T-helper 2 cell treated with Interferon-gamma antibody and Interleukin-4, amounts not matched to agents 5 μg/mL and 100 μg/mL, for 36 hours (primary cell): ENCODE measurements at regions not wholly inside any gene's neighbourhood (a gene's known extent, or its start where the extent isn't known, plus 50 kb on each side); places are given as distances from the start of the nearest gene placed in this dataset.

Experiments used
- DNase-seq: peaks from one replicate; pipeline ENCODE4 v3.0.0; 2021; ENCODE audit warnings: low spot score
- H3K27ac Mint-ChIP-seq: one replicate; pipeline ENCODE4 v1.8.0; 2021; ENCODE audit warnings: mild to moderate bottlenecking, mixed read lengths
- H3K27me3 Mint-ChIP-seq: one replicate; pipeline ENCODE4 v1.8.0; 2021; ENCODE audit warnings: low read depth, mixed read lengths
- H3K36me3 Mint-ChIP-seq: one replicate; pipeline ENCODE4 v1.8.0; 2021; ENCODE audit warnings: low read depth, mixed read lengths
- H3K4me1 Mint-ChIP-seq: one replicate; pipeline ENCODE4 v1.8.0; 2021; ENCODE audit warnings: low read depth, mixed read lengths
- H3K4me3 Mint-ChIP-seq: one replicate; pipeline ENCODE4 v1.8.0; 2022; ENCODE audit warnings: mild to moderate bottlenecking, moderate library complexity, mixed read lengths
- H3K9me3 Mint-ChIP-seq: one replicate; pipeline ENCODE4 v1.8.0; 2021; ENCODE audit warnings: mixed read lengths

DNA sequence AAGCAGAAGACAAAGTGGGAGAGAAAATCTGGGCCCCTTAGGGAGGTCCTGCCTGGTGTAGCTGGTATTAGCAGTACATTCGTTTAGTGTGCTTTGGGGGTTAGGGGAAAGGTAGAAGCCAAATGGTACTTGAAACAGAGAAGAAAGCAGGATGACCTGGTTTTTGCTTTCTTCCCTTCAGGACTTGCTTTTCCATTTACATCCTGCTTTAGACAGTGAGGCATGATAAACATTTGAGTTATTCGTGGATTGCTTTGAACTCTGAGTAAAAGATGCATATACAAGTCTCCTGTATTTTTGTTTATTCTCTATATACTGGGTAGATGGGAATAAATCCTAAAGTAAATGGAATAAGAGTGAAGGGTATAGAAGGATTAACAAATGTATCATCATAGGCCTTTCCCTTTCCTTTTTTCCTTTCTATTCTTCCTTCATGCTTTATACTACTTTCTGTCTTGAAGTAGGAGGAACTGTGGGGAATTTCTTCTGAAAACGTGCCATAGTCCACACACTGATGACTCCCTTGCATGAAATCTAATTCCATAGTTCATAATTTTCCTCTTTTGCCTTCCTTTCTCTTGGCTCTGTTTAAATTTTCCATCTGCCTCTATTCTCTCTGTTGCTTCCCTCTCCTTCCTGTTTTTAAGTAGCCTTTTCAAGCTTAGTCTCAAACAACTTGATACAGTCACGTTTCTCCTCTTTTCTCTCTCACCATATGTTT is 139.5 kb upstream of the RBMS3 start:
- H3K9me3 Mint-ChIP-seq, result no peaks in the 10 kb centered on the region
- H3K27me3 Mint-ChIP-seq, result no peaks in the 10 kb centered on the region
- H3K27ac Mint-ChIP-seq, result no peak overlapping the region
- no peak overlapping the region for H3K4me3 Mint-ChIP-seq
- no peaks in the 10 kb centered on the region for H3K4me1 Mint-ChIP-seq
- DNase-seq, result no peak
- H3K36me3 Mint-ChIP-seq, result no peaks in the 10 kb centered on the region

DNA sequence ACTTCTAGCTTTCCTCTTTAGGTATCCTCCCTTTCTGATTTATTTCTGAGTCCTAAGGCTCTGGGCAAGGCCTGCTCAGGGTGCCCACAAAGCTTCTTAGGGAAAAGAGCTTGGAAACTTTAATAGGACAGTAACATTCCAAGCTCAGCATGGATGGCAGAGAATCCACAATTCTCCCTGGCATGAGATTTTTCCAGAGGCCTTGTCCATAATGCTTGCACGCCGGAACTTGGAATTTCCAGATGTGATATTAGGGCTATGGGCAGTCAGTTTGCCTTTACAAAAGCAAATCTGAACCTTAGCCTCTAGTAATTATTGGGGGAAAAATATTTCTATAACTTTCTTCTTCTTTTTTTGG is 139.0 kb upstream of the RBMS3 start:
- no peaks in the 10 kb centered on the region for H3K4me1 Mint-ChIP-seq
- no peak overlapping the region for H3K4me3 Mint-ChIP-seq
- H3K27me3 Mint-ChIP-seq, result no peaks in the 10 kb centered on the region
- DNase-seq, result no peak
- H3K9me3 Mint-ChIP-seq, result no peaks in the 10 kb centered on the region
- H3K36me3 Mint-ChIP-seq, result no peaks in the 10 kb centered on the region
- no peak overlapping the region for H3K27ac Mint-ChIP-seq

DNA sequence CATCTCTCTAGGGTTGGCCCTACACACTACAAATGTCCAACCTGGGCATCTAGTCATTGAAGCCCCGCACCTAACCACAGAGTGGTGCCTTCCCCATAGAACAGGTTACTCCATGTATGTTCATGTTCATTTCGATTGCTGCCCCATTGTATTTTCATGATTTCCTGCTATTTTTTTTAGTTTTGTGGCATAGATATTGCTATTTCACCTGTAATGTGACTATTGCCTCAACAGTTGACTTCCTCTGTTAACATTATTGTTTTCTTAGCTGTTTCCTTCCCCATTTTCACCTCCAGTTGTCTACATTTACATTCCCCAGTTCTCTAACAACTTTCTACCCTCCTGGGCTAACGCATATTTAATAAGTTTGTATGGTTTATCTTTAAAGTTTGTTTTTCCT is 137.7 kb upstream of the RBMS3 start:
- Mint-ChIP-seq H3K4me1 (no peaks in the 10 kb centered on the region), H3K4me3 (no peak overlapping the region), H3K27me3 (no peaks in the 10 kb centered on the region), H3K27ac (no peak overlapping the region), H3K36me3 (no peaks in the 10 kb centered on the region), H3K9me3 (no peaks in the 10 kb centered on the region)
- DNase-seq, result no peak

DNA sequence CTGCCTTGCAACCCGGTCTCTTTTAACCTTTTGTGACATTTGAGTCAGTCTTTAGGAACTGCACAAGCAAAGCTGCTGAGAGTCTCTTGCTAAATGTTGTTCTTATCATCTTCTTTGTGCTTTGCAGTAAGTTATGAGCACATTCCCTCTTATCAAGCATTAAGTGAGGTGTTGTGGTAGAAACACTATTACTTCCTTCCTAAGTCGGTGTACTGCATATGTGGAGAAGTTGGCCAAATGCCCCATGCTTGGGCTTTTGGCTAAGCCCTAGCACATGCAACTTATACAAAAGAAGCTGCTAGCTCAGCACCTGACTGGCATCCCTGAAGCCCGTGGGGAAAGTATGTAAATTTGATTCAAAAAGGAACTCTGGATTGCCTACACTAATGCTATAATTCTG is 136.5 kb upstream of the RBMS3 start:
- H3K4me1 Mint-ChIP-seq, result no peaks in the 10 kb centered on the region
- no peak for DNase-seq
- H3K36me3 Mint-ChIP-seq, result no peaks in the 10 kb centered on the region
- no peaks in the 10 kb centered on the region for H3K27me3 Mint-ChIP-seq
- no peaks in the 10 kb centered on the region for H3K9me3 Mint-ChIP-seq
- H3K27ac Mint-ChIP-seq, result no peak overlapping the region
- H3K4me3 Mint-ChIP-seq, result no peak overlapping the region

DNA sequence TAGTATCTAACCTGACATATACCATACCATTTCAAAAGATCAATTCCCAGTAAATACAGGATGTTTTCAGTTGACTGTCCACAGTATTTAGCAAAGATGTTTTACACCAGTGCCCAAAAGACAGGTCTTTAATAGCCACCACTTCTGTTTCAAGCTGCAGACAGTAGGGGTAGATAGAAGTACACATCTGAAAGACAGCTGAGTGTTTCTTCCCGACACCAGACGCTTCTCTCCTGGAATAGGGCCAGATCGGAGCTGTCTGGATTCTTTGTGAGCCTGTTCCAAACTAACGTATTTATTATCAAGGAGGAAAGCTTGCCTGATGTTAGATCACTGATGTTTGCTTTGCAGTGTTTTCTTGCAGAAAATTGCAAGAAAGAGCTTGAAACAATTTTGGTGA is 136.1 kb upstream of the RBMS3 start:
- peaks cover under 1% of the 10 kb centered on the region for H3K27me3 Mint-ChIP-seq
- no peaks in the 10 kb centered on the region for H3K36me3 Mint-ChIP-seq
- no peak for DNase-seq
- H3K9me3 Mint-ChIP-seq, result no peaks in the 10 kb centered on the region
- H3K4me1 Mint-ChIP-seq, result no peaks in the 10 kb centered on the region
- no peak overlapping the region for H3K4me3 Mint-ChIP-seq
- no peak overlapping the region for H3K27ac Mint-ChIP-seq

DNA sequence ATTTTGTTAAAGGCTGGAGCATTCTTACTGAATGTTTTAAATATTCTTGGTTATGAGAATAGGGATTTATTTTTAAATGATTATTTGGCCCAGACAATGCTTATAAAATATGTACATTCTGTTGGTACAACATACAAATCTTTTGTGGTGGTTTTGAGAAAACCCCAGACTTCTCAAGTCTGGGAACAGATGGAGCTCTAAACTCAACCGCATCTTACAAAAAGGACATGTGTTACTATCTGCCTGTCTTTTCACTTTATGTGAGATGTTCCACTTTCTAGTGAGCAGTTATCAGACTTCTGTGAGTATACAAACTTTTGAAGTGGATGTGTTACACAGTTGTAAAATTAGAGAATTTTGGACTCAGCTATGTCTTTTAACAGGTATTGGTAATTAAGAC is 135.5 kb upstream of the RBMS3 start:
- Mint-ChIP-seq H3K4me3 (no peak overlapping the region), H3K4me1 (no peaks in the 10 kb centered on the region), H3K9me3 (no peaks in the 10 kb centered on the region), H3K27ac (no peak overlapping the region), H3K36me3 (no peaks in the 10 kb centered on the region), H3K27me3 (peaks cover 3% of the 10 kb centered on the region)
- no peak for DNase-seq

DNA sequence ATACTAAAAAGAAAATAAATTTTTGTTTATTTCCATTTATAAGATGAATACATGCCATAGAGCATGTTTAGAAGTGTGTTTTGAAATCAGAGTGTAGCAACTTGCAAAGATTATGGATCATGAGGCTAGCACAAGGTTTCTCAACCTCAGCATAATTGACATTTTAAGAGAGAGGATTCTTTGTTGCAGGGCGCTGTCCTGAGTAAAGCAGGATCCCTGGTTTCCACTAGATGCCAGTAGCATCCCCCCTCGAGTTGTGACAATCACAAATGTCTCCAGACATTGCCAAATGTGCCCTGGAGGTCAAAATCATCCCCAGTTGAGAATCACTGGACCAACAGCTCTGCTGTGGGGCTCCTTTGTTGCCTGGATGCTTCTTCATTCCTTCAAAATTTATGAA is 128.5 kb upstream of the RBMS3 start:
- no peaks in the 10 kb centered on the region for H3K9me3 Mint-ChIP-seq
- no peak for DNase-seq
- no peak overlapping the region for H3K4me3 Mint-ChIP-seq
- H3K4me1 Mint-ChIP-seq, result peaks cover 9% of the 10 kb centered on the region
- no peak overlapping the region for H3K27ac Mint-ChIP-seq
- no peaks in the 10 kb centered on the region for H3K36me3 Mint-ChIP-seq
- H3K27me3 Mint-ChIP-seq, result peaks cover 25% of the 10 kb centered on the region

DNA sequence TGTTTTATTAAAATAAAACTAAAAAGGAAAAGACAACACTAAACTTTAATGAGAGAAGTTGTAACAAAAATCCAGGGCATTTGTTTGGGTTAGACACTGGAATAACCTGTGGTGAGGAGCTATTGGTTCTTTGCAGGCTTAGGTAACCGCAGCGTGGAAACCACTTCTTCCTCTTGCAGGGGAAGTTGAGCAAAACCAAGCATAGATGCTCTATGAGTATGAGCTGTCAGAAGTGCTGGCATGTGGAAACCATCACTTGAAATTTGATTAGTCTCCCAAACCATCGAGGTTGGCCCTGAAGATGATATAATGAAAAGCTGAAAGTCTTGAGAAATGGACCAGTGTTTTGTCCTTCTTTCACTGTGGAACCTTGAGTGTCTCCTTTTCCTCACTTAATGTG is 127.1 kb upstream of the RBMS3 start:
- H3K4me3 Mint-ChIP-seq, result no peak overlapping the region
- H3K27ac Mint-ChIP-seq, result no peak overlapping the region
- no peaks in the 10 kb centered on the region for H3K36me3 Mint-ChIP-seq
- peaks cover 9% of the 10 kb centered on the region for H3K4me1 Mint-ChIP-seq
- peaks cover 25% of the 10 kb centered on the region for H3K27me3 Mint-ChIP-seq
- H3K9me3 Mint-ChIP-seq, result no peaks in the 10 kb centered on the region
- DNase-seq, result peak; percentile 44

DNA sequence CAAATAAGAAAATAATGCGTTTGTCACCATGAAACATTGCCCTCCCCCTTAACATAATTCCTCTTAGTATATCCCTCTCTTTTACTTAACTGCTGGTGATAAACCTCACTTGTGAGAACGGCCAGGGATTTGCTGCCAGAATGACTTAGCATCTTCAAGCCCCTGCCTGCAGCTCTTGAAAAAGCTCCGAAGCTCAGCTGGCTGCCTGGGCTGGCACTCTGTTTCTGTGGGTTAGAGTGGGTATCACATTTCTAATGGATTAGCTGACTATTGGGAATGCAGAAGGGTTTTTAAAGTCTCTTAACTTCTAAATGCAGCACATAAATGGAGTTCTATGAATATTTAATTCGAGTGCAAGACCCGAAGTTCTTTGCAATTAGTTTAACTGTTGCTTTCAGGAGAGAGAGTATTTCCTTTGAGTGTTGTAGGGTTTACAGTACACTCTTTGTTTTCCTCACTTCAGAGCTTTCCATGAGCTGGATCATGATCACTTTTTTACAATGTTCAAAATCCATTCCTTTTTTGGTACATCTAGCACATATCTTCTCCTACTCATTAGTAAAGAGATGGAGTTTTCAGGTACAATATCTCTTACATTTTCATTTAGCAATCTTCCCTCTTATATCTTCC is 124.7 kb upstream of the RBMS3 start:
- peaks cover 2% of the 10 kb centered on the region for H3K9me3 Mint-ChIP-seq
- H3K27ac Mint-ChIP-seq, result no peak overlapping the region
- peaks cover 9% of the 10 kb centered on the region for H3K4me1 Mint-ChIP-seq
- peaks cover 22% of the 10 kb centered on the region for H3K27me3 Mint-ChIP-seq
- H3K36me3 Mint-ChIP-seq, result no peaks in the 10 kb centered on the region
- H3K4me3 Mint-ChIP-seq, result no peak overlapping the region
- DNase-seq, result no peak

DNA sequence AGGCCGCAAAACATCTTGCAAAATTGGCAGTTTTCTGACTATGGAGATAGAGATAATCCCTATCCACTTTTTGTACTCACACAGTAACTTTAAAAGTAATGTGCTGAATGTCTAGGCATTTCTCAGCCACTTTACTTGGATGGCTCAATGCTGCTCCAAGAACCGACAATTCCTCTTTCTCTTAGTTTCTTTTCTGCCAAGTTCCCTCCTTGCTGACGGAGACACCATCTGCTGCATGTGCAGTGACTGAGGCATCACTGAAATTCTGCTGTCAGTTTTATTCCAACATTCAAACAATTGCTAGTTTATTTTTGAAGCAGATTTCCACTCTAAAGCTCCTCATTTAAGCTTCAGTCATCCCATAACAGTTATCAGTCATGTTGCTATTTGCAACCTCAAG is 116.0 kb upstream of the RBMS3 start:
- H3K36me3 Mint-ChIP-seq, result no peaks in the 10 kb centered on the region
- peaks cover 3% of the 10 kb centered on the region for H3K9me3 Mint-ChIP-seq
- H3K27me3 Mint-ChIP-seq, result no peaks in the 10 kb centered on the region
- H3K4me3 Mint-ChIP-seq, result no peak overlapping the region
- H3K4me1 Mint-ChIP-seq, result no peaks in the 10 kb centered on the region
- DNase-seq, result no peak
- H3K27ac Mint-ChIP-seq, result no peak overlapping the region

DNA sequence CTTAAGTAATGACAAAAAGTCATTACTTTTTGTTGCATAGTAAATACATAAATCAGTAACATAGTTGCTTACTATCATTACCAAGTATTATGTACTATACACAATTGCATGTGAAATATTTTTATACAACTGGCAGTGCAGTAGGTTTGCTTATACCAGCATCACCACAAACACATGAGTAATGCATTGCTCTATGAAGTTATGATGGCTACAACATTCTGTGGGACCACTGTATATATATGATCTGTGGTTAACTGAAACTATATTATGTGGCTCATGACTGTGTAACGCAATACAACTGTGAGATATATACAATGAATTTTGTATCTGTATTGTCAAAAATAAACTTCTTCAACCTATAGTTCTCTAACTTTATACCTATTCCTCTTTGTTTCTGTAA is 113.7 kb upstream of the RBMS3 start:
- Mint-ChIP-seq H3K27me3 (no peaks in the 10 kb centered on the region), H3K4me1 (peaks cover 12% of the 10 kb centered on the region), H3K9me3 (peaks cover 5% of the 10 kb centered on the region), H3K36me3 (peaks cover 5% of the 10 kb centered on the region), H3K27ac (no peak overlapping the region), H3K4me3 (no peak overlapping the region)
- no peak for DNase-seq

DNA sequence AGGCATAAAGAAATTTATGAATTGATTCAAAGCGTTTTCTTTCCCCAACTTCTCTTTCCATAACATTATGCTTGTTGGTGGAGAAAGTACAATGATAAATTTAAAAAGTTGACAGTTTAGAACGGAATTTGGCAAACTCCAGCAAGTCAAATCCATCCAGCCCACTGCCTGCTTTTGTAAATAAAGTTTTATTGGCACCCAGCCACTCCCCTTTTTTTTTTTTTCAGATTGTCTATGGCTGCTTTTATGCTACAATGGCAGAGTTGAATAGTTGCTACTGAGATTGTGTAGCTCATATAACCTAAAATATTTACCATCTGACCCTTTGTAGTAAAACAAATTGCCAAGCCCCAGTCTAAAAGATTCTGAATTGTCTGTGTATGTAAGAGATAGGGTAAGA is 112.8 kb upstream of the RBMS3 start:
- no peak overlapping the region for H3K27ac Mint-ChIP-seq
- H3K4me1 Mint-ChIP-seq, result peaks cover 13% of the 10 kb centered on the region
- H3K36me3 Mint-ChIP-seq, result peaks cover 6% of the 10 kb centered on the region
- DNase-seq, result no peak
- no peaks in the 10 kb centered on the region for H3K27me3 Mint-ChIP-seq
- H3K9me3 Mint-ChIP-seq, result peaks cover 5% of the 10 kb centered on the region
- H3K4me3 Mint-ChIP-seq, result no peak overlapping the region

DNA sequence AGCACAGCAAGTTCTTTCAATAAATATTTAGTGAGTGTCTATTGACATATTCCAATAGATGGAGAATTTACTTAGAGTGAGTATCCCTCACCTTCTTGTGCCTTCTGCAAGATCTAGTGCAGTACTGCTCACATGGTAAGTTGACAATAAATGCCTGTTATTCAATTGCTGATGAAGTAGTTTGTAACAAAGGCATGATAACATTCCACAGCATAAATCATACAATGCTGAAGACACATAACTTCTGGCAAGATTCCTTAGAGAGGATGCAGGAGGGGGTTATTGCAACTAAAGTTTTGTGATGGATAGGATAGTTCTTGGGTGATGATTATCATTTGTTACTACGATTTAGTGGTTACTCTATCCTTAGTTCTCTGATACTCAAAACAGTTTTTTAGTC is 112.2 kb upstream of the RBMS3 start:
- no peaks in the 10 kb centered on the region for H3K27me3 Mint-ChIP-seq
- H3K4me1 Mint-ChIP-seq, result peaks cover 13% of the 10 kb centered on the region
- peaks cover 6% of the 10 kb centered on the region for H3K36me3 Mint-ChIP-seq
- no peak overlapping the region for H3K4me3 Mint-ChIP-seq
- H3K9me3 Mint-ChIP-seq, result peaks cover 5% of the 10 kb centered on the region
- no peak overlapping the region for H3K27ac Mint-ChIP-seq
- DNase-seq, result no peak

DNA sequence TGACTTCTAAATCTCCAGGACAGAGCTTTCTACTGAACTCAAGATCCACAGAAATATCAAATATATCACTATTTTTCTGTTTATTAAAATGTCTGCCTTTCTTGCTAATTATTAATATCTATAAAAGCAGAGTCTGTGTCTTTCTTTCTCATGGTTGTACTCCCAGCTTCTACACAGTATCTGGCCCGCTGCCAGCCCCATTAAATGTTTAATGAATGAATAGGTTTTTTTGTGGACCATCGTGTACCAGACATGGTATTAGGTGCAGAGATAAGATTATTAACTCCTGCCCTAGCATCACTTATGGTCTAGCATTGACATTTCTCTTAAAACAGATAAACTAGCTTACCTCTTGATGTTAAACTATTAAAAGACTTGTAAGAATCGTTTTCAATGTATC is 111.4 kb upstream of the RBMS3 start:
- Mint-ChIP-seq H3K36me3 (peaks cover 6% of the 10 kb centered on the region), H3K4me1 (peaks cover 13% of the 10 kb centered on the region), H3K9me3 (peaks cover 5% of the 10 kb centered on the region), H3K27ac (no peak overlapping the region), H3K4me3 (no peak overlapping the region), H3K27me3 (no peaks in the 10 kb centered on the region)
- DNase-seq, result no peak
